ENCODE measurements at regions not wholly inside any gene's neighbourhood (a gene's known extent, or its start where the extent isn't known, plus 50 kb on each side); places are given as distances from the start of the nearest gene placed in this dataset.
"Not testable (repeated sequence)": the region's sequence is repeated elsewhere in the genome, so short reads cannot be mapped to it uniquely, and the experiment has no call there.

DNA sequence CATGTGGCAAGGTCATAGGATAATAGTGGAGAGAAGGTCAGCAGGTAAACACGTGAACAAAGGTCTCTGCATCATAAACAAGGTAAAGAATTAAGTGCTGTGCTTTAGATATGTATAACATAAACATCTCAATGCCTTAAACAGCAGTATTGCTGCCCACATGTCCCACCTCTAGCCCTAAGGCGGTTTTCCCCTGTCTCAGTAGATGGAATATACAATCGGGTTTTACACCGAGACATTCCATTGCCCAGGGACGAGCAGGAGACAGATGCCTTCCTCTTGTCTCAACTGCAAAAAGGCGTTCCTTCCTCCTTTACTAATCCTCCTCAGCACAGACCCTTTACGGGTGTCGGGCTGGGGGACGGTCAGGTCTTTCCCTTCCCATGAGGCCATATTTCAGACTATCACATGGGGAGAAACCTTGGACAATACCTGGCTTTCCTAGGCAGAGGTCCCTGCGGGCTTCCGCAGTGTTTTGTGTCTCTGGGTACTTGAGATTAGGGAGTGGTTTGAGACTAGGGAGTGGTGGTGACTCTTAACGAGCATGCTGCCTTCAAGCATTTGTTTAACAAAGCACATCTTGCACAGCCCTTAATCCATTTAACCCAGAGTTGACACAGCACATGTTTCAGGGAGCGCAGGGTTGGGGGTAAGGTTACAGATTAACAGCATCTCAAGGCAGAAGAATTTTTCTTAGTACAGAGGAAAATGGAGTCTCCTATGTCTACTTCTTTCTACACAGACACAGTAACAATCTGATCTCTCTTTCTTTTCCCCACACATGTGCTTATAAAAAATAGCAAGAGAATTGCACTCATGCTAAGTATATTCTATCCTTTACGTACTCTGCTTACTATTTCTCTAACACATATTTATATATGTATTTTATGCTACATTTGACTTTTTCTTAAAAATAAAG, 347.7 kb upstream of the TMEFF2 start:
- not testable (repeated sequence) for DNase-seq

DNA sequence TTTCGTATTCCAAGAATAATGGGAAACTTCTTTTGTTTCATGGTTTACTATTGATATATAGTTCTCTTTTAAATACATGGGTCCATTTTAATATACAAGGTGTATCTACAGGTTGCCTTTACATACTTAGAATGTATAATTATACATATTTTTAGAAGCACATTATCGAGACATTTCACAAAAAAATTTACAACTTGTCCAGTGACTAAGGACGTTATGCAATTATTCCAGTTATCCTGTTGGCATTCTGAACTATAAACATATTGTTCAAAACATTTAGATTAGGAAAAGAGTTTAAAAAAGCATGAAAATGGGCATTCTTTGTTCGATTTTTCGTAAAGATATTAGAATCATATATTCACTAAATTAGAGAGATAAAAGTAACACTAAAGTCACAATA, 344.6 kb upstream of the TMEFF2 start:
- DNase-seq, result no peak

DNA sequence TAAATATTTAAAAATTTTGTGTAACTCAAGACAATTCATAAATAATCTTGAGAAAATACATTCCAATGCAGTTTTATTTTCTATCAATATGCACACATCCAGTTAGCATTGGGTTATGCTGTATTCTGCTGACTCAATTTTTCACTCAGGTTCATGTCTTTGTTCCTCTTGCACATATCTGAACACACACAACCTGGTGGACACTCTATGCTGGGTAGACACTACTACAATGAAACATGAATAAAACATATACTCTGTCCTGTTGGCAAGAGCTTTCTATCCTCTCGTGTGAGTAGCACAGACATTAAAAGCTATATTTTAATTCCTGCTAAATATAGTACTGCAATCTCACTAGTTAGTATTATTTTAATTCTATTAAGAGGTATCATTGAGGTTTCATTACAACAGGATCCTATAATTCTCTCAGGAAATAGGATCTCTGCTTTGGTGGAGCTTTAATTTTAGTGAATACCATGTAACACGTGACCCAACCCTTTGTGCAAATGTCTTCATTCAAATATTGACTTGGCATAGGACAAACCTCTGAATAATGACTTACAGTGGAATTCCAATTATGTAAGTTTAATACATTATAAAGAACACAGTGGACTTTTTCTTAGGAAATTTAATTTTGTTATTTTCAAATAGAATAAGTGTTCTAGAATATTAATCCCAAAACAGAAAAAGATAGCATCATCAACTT, 342.3 kb upstream of the TMEFF2 start:
- no peak for DNase-seq

DNA sequence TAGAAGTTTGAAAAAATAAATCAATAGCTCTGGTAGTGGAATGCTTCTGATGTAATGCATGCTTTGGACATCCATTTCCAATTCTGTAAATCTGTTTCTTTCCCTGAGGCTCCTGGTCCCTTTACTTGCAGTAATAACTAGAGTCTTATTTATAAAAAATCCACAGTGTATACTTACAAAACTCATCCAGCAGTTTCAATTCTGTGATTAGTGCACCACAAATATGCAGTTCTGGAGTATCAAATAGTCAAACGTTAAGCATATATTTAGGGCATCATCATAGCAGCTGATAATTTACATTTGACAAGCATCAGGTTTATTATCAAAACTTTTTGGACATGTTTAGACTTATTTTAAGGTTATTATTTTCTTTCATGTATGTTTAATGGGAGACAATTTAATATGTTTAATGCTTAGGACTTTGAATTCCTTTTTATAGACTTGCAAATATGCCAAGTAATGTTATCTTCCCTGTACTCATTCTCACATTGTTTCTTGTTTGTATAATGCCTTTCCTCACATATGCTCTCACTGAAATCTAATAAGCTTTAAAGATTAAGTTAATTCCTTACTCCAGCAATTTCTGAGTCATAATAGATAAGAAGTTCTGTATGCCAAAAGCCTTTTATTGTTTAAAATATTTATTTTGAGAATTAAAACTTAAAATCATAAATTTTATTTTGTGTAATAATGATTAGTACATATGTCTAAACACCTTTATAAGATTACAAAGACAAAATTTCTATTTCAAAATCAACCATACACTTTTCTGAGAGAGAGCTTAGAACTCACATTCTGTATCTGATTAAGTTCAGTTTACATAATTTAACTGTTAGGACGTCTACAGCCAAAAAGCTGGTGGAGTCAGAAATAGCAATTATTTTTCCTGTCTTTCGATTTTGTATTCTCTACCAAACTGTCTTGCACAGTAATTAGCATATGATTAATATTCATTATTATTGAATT, 341.5 kb upstream of the TMEFF2 start:
- no peak for DNase-seq

DNA sequence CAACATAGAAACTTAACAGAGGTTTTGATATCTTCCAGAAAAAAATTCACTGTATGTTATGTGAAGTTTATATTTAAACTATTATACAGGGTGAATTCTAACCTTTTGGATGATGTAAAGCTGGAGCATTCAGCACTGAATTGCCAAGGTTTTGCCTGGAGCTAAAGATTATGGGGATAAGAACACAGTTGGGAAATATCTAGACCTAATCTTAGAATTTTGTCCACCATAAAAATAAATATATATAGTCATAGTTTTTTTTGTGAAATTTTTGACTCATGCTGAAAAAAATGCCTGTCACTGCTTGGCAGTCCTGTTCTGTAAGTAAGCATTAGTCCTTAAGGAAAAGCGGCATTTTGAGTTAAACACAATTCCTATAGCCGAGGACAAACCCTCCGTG, 339.3 kb upstream of the TMEFF2 start:
- DNase-seq, result no peak

DNA sequence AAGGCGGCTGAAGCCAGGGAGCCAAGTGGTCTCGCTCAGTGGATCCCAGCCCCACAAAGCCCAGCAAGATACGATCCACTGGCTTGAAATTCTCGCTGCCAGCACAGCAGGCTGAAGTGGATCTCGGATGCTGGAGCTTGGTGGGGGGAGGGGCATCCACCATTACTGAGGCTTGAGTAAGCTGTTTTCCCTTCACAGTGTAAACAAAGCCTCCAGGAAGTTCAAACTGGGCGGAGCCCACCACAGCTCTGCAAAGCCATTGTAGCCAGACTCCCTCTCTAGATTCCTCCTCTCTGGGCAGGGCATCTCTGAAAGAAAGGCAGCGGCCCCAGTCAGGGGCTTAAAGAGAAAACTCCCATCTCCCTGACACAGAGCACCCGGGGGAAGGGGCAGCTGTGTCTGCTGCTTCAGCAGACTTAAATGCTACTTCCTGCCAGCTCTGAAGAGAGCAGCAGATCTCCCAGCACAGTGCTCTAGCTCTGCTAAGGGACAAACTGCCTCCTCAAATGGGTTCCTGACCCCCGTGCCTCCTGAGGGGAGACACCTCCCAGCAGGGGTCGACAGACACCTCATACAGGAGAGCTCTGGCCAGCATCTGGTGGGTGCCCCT, 330.0 kb upstream of the TMEFF2 start:
- not testable (repeated sequence) for DNase-seq

DNA sequence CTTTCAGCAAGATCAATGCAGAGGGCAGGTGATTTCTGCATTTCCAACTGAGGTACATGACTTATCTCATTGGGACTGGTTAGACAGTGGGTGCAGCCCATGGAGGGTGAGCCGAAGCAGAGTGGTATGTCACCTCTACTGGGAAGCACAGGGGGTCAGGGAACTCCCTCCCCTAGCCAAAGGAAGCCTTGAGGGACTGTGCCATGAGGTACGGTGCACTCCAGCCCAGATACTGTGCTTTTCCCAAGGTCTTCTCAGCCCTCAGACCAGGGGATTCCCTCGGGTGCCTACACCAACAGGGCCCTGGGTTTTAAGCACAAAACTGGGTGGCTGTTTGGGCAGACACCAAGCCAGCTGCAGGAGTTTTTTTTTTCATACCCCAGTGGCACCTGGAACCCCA, 329.5 kb upstream of the TMEFF2 start:
- not testable (repeated sequence) for DNase-seq

DNA sequence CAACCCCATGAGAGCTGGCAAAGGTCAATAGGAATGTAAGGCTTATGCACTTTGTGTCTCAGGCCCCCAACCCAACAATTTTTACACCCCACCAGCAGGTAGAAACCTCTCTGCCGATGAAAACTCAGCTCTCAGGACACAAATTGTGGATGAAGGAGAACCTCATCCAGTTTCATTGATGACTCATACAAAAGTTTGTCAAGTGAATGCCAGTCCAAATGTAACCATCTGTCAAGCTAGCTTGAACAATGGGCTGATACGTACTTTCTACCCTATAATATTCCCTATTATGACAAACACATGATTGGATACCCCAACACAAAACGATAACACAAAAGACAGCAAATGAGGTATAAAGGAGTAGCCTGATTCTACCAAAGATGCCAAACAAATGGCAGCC, 321.2 kb upstream of the TMEFF2 start:
- no peak for DNase-seq

DNA sequence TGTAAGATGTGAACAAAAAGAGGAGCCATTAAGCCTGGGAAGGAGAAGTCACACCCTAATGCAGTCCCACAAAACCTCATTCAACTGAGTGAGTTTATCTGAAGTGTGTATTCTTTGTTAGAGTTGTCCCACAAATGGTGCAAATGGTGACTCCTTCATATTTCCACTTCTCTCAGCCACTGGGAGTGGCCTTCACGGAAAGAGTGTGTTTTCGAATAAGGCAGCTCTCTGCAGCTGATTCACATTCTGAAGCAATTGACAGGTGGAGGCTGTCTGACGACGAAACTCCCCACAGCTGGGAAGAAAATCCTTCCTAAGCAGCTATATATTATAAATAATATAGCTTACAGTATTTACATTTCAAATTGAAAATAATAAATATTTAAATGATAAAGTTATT, 318.8 kb upstream of the TMEFF2 start:
- DNase-seq, result no peak

DNA sequence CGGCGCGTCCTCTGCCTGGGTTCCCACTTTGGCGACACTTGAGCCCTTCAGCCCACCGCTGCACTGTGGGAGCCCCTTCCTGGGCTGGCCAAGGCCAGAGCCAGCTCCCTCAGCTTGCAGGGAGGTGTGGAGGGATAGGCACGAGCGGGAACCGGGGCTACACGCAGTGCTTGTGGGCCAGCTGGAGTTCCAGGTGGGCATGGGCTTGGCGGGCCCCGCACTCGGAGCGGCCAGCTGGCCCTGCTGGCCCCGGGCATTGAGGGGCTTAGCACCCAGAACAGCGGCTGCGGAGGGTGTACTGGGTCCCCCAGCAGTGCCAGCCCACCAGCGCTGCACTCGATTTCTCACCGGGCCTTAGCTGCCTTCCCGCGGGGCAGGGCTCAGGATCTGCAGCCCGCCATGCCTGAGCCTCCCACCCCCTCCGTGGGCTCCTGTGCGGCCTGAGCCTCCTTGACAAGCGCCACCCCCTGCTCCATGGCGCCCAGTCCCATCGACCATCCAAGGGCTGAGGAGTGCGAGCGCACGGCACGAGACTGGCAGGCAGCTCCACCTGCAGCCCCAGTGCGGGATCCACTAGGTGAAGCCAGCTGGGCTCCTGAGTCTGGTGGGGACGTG, 313.2 kb upstream of the TMEFF2 start:
- DNase-seq, result not testable (repeated sequence)

DNA sequence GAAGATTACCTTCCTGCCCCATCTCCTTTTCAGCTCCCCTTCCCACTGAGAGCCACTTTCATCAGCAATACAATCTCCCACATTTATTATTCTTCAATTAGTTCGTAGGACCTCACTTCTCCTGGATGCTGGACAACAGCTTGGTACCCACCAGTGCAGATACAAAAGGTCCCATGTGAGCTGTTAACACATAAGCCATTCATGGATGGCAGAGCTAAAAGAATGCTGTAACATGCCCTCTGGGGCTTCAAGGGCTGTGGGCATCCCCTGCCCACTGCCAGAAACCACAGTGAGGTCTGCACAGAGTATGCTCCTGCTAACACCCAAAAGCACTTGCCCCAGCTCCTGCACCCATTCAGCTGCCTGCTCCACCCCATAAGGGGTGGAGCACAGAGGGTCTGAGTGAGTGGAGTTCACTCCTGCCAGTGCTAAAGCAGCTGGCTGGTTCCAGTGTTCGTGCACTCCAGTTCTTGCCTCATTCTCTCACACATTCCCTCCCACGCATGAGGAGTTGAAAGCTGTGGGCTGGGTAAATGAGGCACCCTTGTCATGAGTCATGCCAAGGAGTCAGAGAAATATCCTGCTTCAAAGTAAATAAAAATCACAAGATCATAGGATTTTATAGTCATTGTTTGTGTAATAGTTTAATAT, 305.9 kb upstream of the TMEFF2 start:
- DNase-seq, result peak; percentile 29

DNA sequence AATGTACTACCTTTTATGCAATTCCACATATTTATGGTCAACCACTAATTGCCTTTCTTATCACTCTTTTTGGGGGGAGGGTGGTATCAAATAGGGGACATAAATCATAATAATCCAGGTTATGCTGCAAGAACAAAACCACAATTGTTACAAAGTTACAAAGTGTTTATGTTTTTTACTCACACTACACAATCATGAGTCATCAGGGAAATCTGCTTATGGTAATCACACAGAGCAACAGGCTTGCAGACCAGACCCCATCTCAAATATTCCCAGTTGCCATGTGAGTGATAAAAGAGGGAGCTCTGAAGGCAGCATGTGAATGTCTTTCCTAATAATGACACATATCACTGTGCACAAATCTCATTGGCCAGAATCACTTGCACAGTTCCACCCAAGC, 304.7 kb upstream of the TMEFF2 start:
- no peak for DNase-seq

DNA sequence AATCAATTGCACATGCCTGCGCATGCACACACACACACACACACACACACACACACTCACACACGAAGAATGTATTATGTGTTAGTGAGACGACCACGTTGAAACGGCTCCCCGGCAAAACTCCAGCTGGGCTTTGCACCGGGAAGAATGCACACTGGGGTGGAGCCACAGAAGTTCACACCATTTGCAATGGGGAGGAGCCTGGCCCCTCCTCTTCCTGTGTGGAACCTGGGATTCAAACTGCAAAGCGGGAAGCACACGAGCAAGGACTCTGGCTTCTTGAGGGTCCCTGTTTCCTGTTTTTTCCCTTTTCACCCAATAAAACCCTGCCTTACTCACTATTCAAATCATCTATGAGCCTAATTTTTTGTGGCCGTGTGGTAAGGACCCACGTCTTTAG, 304.0 kb upstream of the TMEFF2 start:
- no peak for DNase-seq

DNA sequence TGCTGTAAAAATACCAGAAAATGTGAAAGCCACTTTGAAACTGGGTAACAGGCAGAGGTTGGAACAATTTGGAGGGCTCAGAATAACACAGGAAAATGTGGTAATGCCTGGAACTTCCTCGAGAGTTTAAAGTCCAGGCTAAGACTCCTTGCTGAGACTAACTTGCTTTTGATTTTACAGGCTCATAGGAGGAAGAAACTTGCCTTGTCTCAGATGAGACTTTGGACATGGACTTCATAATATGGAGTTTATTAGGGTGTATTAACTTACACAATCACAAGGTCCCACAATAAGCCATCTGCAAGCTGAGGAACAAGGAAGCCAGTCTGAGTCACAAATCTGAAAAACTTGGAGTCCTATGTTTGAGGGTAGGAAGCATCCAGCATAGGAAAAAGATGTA, 293.4 kb upstream of the TMEFF2 start:
- not testable (repeated sequence) for DNase-seq

DNA sequence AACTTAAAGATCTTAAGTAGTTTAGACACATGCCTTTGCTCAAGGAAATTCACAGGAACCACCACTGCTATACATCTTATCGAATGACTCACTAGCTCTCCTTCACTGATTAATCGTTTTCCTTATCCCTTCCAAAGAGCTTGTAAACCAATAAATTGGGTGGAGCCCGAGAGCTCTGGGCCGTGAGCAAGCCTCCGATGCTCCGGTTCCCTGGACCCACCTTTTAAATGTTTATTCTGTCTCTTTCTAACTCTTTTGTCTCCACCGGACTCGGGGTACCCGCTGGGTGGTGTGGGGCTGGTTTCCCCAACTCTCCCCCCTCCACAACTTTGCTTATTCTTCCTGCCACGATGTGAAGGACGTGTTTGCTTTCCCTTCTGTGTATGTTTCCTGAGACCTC, 292.9 kb upstream of the TMEFF2 start:
- no peak for DNase-seq

DNA sequence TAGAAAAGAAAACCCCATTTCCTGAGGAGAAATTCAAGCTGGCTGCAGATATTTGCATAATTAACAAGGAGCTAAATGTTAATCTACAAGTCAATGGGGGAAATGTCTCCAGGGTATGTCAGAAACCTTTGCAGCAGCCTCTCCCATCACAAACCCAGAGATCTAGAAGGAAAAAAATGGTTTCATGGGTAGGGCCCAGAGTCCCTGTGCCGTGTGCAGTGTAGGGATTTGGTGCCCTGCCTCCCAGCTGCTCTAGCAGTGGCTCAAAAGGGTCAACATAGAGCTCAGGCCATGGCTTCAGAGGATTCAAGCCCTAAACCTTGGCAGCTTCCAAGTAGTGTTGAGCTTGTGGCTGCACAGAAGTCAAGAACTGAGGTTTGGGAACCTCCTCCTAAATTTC, 290.2 kb upstream of the TMEFF2 start:
- DNase-seq, result no peak

DNA sequence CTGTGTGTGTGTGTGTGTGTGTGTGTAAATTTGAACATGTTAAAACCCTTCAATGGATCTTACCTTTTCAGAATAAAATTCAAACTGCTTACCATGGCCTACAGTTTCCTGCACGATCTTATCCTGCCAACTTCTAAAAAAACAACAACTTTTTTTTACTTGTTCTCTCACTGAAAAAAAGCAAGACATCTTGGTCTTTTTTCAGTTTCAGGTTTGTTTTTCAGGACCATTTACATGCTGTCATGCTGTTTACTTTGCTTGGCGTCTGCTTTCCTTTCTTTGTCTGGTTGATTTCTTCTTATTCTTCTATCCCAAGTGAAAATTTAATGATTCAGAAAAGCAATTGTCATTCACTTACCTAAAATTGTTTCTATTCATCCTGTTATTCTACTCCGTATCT, 286.3 kb upstream of the TMEFF2 start:
- DNase-seq, result no peak

DNA sequence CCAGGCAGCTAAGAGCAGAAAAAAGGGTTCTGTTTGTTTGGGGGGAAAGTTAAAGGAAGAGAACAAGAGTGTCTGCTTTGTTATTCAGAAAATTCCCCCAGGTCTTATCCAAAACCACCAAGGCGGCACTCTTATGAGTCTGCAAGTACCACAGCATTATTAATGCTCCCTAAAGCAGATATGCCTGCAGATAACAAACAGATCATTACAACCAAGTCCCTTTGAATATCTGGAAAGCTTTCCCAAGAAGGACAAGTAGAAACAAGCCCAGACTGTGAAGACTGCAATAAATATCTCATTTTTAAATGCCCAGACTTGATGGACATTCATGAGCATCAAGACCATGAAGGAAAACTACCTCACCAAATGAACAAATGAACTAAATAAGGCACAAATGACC, 278.6 kb upstream of the TMEFF2 start:
- no peak for DNase-seq

DNA sequence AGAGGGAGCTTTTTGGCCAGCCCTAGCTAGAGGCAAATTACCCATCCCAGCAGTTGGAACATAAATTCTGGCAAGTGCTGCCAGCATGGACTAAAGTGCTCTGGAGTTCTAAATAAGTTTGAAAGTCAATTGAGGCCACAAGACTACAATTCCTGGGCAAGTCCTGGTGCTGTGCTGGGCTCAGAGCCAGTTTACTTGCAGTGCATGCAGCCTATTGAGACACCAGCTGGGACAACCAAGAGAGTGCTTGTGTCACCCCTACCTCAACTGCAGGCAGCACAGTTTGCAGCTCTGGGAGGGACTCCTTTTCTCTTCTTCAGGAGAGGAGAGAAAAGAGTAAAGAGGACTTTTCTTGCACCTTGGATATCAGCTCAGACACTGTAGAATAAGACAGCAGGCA, 277.2 kb upstream of the TMEFF2 start:
- no peak for DNase-seq

DNA sequence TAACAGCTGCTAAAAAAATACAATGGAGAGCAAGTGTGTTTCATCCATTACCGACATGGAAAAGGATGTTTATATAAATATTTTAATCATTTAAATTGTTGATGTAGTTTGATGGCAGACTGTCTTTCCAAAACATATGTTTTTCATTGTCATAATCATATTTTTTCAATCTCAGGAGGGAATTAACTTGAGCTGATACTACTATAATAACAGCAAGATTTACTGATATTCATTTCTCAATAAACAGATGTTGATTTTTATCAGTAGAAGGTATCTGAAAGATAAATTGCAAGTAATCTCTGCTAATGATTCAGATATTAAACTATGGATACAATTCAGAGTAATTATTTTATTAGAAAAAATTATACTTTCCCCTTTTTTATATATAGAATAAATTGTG, 274.9 kb upstream of the TMEFF2 start:
- no peak for DNase-seq

DNA sequence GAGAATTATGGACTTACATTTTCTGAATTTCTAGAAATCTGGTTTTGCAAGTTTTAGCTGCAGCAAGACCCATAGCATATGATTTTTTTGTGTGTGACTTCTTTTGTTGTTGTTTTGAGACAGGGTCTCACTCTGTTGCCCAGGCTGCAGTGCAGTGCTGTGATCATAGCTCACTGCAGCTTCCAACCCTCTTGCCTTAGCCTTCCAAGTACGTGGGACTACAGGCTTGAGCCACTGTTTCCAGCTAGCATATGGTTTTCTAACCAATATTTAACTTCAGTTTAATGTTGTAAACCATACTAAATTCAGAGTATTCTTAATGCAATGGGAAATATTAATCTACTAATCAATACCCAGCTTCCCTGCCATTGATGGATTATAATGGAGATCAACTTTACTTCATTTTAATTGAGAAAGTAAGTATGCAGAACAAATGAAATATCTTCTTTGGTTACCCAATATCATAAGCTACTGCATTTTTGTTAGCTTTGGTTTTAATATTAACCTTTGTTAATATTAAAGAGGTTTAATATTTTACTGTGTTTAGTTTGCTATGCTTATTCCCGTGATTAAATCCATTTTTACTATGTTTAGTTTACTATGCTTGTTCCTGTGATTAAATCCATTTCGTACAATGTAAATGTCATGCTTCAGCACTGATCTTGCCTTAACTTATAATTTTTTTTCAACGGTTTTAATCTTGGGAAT, 273.4 kb upstream of the TMEFF2 start:
- DNase-seq, result no peak
